ENCODE measurements at regions not wholly inside any gene's neighbourhood (a gene's known extent, or its start where the extent isn't known, plus 50 kb on each side); places are given as distances from the start of the nearest gene placed in this dataset.

DNA sequence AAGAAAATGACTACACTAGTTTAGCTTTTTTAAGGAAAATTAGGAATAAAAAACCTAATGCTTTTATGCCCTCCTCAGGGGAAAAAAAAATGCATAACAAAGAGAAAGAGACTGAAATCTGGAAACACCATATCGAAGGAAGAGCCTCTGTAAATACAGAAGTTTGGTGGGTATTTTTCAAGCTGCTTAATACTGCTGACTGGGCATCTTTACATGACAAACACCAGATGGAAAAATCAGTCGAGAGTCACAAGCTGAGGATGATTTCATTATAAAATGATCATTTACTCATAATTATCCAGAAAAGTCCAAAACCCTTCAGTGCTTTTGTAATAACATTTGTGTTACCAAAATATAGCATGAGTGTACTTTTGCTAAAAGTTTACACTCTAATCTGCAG lies 1600.7 kb upstream of the ACVR2A start:
- DNase-seq, result no peak

DNA sequence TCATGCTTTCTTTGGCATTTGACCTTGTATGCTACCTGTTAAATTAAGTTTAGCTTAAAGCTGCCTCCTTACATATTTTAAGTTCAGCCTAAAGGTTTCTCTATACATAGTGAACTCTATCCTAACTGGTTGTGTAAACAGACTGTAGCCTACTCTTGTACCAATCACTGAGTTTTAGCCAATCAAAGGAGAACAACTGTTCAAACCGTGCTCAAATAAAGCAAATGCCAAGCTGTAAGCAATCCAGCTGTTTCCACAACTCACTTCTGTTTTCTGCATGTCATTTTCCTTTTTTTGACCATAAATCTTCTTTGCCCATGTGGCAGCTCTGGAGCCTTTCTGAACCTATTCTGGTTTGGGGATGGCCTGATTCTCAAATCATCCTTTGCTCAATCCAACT lies 1603.8 kb upstream of the ACVR2A start:
- no peak for DNase-seq

DNA sequence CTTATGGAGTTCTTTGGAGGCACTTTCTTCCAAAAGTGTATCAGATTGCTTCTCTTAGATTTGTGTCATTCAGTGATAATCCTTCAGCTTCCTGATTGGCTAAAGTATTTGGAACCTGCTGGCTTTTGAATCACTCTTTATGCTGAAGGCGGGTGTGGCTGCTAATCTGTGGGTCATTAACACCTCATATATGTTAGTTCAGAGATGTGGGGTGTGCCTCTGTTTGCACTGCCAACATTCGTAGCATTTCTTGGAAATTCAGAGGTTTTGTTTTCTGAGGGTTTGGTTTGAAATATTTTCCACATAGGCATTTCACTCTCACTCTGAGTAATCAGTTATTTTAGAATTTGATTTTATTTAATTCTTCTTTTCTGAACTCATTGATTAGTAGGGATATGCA lies 1604.4 kb upstream of the ACVR2A start:
- DNase-seq, result peak; percentile 38

GRCh38 chr2:146239392-146240135 lies 1605.3 kb upstream of the ACVR2A start:
- peak; percentile 95 for DNase-seq

DNA sequence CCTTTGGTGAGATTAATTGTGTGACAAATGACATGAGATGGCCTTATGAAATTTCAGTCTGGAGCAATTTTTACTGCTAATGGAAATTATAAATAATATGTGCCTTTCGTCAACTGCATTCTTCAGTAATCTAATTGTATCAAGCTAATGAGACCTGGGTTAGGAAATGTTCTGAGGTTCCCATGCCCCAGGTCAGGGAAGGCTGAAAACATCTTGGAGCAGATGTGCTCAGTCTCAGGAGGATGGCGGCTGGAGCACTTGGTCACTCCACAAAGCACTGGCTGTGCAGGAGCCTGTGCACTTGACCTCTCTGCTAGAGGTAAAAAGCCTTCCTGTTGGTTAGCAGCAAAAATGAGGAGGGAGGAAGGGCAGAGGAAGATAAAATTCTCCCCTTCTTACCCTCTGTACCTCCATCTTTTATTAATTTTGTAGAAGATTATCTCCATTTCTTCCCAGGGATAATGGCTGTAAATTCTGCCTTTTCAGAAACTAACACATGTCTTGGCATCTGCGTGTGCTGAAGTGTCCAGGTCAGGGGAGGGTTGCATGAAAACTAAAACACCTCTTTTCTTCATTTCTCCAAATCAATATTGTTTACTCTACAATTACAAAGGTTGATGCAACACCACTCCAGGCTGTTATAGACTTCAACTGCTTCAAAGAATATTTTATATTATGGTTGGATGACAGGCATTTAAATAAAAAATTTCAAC lies 1606.4 kb upstream of the ACVR2A start:
- DNase-seq, result peak; percentile 23

- no peak for DNase-seq
Measured at GRCh38 chr2:146235158-146235557, 1609.7 kb upstream of the ACVR2A start.

GRCh38 chr2:146229508-146230155 lies 1615.2 kb upstream of the ACVR2A start:
- DNase-seq, result peak; percentile 18

DNA sequence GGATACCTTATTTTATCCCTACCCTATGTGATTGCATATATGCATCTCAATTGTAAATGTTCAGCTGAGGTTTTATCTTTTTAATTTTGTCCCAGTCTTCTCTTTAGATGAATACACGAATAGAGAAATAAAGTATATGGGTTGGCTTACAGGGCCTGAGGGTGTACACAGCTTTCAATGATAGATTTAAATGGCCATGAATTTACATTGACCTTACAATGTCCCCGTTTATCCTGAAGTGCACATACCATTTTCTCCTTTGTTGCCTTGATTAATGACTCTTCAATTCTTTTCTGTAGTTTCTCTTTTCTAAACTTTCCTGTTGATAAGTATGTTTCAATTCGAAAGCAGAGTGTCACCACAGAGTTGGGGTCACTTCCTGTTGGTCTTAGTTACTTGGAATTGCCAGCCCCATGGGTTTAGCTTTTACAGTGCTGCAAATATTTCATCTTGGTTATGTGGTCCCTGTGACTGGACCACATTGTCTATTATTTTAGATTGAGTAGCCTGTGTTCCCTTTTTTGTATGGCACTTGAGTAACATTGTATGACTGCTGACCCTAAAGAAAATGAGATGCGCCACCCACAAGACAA lies 1616.3 kb upstream of the ACVR2A start:
- no peak for DNase-seq

DNA sequence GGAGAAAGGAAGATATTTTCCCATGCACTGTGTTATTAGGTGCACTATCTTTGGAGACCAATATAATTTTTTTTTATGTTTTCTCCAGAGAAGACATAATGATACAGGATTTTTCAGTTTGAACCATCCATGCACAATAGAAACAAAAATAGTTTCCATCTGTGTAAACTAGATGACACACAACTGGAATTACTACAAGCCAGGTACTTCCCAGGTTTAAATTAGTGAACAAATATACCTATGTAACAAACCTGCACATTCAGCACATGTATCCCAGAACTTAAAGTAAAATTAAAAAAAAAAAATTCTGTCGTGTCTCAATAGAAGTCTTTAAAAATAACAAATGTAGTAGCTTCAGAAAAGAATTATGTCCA lies 1616.8 kb upstream of the ACVR2A start:
- DNase-seq, result no peak

GRCh38 chr2:146227152-146228019 lies 1617.4 kb upstream of the ACVR2A start:
- DNase-seq, result no peak

GRCh38 chr2:146226077-146226476 lies 1618.8 kb upstream of the ACVR2A start:
- DNase-seq, result no peak

- no peak for DNase-seq
Measured at GRCh38 chr2:146221826-146222225, 1623.0 kb upstream of the ACVR2A start.

DNA sequence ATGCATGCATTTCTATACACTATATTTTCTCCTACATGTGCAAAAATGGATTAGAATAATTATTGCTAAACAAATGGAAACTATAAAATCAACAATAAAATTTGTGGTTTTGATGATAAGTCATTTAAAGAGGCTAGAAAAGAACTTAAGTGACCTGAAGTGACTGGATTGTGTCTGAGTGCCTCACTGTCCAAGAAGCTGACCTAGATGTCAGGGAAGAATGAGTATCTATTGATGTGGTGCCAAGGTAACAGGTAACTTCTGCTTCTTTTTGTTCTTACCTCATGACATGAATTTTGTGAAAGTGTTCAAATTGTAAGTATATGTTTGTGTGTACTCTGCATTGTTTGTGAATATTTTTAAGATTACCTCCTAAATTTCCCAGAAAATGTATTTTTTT lies 1623.9 kb upstream of the ACVR2A start:
- DNase-seq, result no peak

DNA sequence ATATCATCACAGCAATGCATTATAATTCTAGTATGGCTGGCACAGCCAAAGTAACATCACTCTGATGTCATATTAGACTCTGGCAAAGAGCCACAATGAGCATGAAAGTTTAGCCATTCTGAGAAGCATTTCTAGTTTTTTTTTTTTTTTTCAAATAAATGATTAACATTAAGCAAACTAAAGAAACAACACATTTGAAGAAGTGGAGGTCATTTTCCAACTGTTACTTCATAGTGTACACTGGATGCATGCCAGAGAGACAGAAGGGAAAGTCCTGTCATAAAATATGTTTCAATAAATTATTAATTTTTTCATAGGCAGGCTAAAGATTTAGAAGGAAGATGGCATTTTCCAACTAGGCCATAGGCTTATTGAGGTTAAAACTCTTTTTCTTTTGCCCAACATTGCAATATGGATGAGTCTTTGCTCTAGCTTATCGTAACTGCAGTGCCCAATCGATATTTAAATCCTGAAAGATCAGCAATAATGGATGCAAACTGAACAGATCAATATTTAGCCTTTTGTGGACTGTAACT lies 1630.4 kb upstream of the ACVR2A start:
- no peak for DNase-seq

DNA sequence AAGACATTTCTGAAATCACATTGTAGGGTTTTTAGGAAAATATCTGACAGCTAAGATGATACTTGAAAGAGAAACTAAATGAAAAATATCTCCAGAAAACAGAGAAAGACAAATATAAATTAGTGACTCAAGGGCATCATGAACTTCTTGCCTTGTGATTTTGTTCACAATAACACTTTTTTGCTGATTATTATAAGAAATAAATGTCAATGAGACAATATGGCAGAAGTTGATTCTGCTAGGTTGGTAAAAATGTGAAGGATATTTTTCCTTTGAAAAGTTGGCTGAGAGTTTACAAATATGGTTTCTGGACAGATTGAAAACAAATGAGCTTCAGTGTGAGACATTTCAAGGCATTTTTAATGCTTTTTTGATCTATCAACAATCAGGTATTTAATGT lies 1631.2 kb upstream of the ACVR2A start:
- DNase-seq, result no peak

DNA sequence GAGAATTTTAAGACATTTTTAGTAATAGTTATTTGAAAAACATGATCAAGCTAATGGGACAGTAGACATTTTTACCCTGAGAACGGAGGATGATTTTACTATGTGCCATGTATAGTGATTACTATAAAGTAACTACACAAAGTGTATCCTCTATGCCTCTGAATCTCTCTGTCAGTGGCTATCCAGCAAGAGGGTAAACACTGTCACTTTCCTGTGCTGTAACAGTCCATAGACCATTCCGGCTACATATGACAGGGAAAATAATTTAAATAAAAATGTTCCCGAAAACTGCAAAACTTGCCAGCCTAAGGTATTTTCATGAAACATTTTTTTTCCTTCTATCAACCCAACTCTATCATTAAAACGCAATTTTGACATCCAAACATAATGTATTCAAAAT lies 1632.2 kb upstream of the ACVR2A start:
- no peak for DNase-seq

- DNase-seq, result no peak
Measured at GRCh38 chr2:146209842-146210275, 1635.0 kb upstream of the ACVR2A start.

DNA sequence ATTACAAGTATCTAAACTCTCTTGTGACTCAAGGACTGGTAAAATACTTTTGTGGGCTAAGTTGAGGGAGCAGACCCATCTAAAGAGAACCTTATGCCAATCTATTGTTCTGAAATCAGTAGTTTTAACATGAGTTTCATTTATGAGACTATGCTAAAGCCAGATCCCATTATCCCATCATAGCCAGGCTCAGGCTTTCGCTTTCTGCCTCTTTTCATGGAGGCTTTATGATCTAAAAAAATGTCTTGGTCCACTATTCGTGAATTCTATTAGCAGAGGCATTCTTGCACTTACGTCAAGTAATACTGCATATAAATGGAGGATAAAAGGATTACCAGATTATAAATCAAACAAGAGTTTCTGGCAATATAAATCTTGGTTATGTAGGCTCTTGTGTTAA lies 1636.9 kb upstream of the ACVR2A start:
- DNase-seq, result no peak

DNA sequence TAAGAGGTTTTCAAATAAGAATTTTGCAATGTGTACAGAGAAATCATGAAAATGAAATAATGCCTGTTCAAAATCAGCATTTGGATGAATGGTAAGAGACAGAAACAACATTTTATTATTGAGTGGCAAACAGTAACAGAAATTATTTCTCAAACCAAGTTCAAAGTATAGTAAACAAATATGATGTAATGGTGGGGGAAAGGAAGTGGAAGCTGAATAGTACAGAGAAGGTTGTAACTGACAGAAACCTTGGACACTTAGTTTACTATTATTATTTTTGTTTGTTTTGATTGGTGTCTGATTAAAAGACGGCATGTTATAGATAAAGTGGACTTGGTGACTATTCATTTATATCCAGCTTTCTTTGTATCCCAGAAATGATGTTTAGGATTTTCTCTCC lies 1637.4 kb upstream of the ACVR2A start:
- DNase-seq, result no peak

DNA sequence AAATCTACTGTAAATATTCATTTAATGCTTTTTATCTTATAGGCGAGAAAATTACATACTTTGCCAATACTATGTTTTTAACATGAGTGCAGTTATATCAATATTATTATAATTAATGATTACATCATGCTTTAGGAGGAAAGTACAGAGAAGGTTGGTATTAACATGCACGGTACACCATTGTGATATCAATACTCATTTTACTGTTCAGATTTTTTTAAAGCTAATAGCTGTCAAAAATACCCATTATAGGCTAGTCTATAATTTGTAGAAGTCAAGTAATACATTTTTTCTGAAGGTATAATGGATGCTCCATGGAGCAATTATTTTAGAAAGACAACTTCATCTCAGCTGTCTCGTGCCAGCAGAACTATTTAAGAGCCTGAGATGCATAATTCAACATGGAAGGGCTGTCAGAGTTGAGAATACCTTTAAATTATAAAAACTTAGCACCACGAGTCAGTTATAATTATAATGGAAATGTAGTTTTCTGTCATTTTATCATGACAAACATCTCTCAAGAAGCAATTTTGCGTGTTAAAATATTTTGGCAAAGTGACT lies 1641.7 kb upstream of the ACVR2A start:
- no peak for DNase-seq

DNA sequence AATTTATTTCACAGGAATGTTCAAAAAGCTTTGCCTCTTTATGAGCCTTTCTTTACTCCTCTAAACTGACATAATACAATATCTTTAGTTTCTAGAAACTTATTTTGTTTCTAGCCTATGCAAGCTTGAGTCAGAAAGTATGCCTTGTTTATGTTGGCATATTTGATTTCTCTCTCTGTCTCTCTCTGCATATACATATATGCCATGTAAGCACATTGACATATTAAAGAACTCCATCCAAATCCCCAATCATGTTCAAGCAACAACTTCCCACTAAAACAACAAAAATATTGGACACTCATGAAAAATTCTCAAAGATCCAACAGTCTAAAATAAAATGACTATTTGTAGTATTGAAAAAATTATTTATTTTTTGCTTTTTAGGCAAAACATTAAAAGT lies 1651.2 kb upstream of the ACVR2A start:
- DNase-seq, result no peak

DNA sequence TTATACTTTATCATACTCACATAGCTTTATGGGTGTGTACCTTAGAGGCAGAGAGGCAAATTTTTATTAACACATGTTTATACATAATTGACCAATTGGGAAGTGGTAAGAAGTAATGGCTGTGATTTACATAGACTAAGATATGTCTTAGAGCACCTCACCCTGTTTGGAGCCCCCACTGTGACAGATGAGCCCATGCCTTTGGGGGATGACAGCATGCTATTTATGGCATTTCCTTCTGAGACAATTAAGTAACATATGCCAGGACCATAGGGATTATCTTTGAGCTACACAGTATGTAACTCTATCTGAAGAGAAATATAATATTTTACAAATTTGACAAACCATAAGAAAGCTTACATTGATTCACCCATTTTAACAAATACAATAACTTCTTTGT lies 1655.3 kb upstream of the ACVR2A start:
- peak; percentile 6 for DNase-seq

Data from fibroblast of skin of right biceps (primary cell).